HEK293 (cell line): ENCODE measurements at regions not wholly inside any gene's neighbourhood (a gene's known extent, or its start where the extent isn't known, plus 50 kb on each side); places are given as distances from the start of the nearest gene placed in this dataset.

Experiments used
- FEZF1 ChIP-seq: fragments of 450-650 bp; formaldehyde crosslinking; IDR thresholded peaks from 2 replicates; pipeline ENCODE4 v1.5.1; 2016; ENCODE audit warnings: missing biosample characterization, missing genetic modification characterization
- GFI1B ChIP-seq: fragments of 450-650 bp; formaldehyde crosslinking; IDR thresholded peaks from 2 replicates; pipeline ENCODE4 v1.5.1; 2016; ENCODE audit warnings: missing biosample characterization, missing genetic modification characterization
- GLI4 ChIP-seq: fragments of 450-650 bp; formaldehyde crosslinking; IDR thresholded peaks from 2 replicates; pipeline ENCODE4 v1.5.1; 2016; ENCODE audit warnings: missing biosample characterization, missing genetic modification characterization
- HIC1 ChIP-seq: fragments of 450-650 bp; formaldehyde crosslinking; IDR thresholded peaks from 2 replicates; pipeline ENCODE4 v1.5.1; 2016; ENCODE audit warnings: missing biosample characterization, missing genetic modification characterization
- KLF16 ChIP-seq: fragments of 450-650 bp; formaldehyde crosslinking; IDR thresholded peaks from 2 replicates; pipeline ENCODE4 v1.5.1; 2017; ENCODE audit warnings: missing biosample characterization, missing genetic modification characterization
- KLF8 ChIP-seq: fragments of 450-650 bp; formaldehyde crosslinking; IDR thresholded peaks from 2 replicates; pipeline ENCODE4 v1.5.1; 2016; ENCODE audit warnings: missing biosample characterization, missing genetic modification characterization
- PRDM4 ChIP-seq: fragments of 450-650 bp; formaldehyde crosslinking; IDR thresholded peaks from 2 replicates; pipeline ENCODE4 v1.5.1; 2017; ENCODE audit warnings: missing biosample characterization, missing genetic modification characterization
- RBAK ChIP-seq: fragments of 450-650 bp; formaldehyde crosslinking; IDR thresholded peaks from 2 replicates; pipeline ENCODE4 v1.5.1; 2016; ENCODE audit warnings: missing biosample characterization, missing genetic modification characterization
- SETDB1 ChIP-seq: IDR thresholded peaks from one replicate; pipeline ENCODE4 v1.6.1; 2017; ENCODE audit warnings: mild to moderate bottlenecking, low read length, moderate library complexity, mixed read lengths; ENCODE audit not compliant: insufficient read length
- ZBTB1 ChIP-seq: fragments of 450-650 bp; formaldehyde crosslinking; IDR thresholded peaks from 2 replicates; pipeline ENCODE4 v1.5.1; 2016; ENCODE audit warnings: missing biosample characterization, missing genetic modification characterization
- ZBTB10 ChIP-seq: fragments of 450-650 bp; formaldehyde crosslinking; IDR thresholded peaks from 2 replicates; pipeline ENCODE4 v1.5.1; 2016; ENCODE audit warnings: missing biosample characterization, missing genetic modification characterization
- ZBTB17 ChIP-seq: fragments of 450-650 bp; formaldehyde crosslinking; IDR thresholded peaks from 2 replicates; pipeline ENCODE4 v1.5.1; 2016; ENCODE audit warnings: missing biosample characterization, missing genetic modification characterization
- ZEB2 ChIP-seq: fragments of 450-650 bp; formaldehyde crosslinking; IDR thresholded peaks from 2 replicates; pipeline ENCODE4 v1.5.1; 2016; ENCODE audit warnings: missing biosample characterization, missing genetic modification characterization
- ZNF10 ChIP-seq: fragments of 450-650 bp; formaldehyde crosslinking; IDR thresholded peaks from 2 replicates; pipeline ENCODE4 v1.5.1; 2017; ENCODE audit warnings: missing biosample characterization, missing genetic modification characterization
- ZNF121 ChIP-seq: fragments of 450-650 bp; formaldehyde crosslinking; IDR thresholded peaks from 2 replicates; pipeline ENCODE4 v1.5.1; 2016; ENCODE audit warnings: missing biosample characterization, missing genetic modification characterization
- ZNF146 ChIP-seq: fragments of 450-650 bp; formaldehyde crosslinking; IDR thresholded peaks from 2 replicates; pipeline ENCODE4 v1.5.1; 2016; ENCODE audit warnings: missing biosample characterization, missing genetic modification characterization
- ZNF169 ChIP-seq: fragments of 450-650 bp; formaldehyde crosslinking; IDR thresholded peaks from 2 replicates; pipeline ENCODE4 v1.5.1; 2016; ENCODE audit warnings: missing biosample characterization, missing genetic modification characterization
- ZNF19 ChIP-seq: fragments of 450-650 bp; formaldehyde crosslinking; IDR thresholded peaks from 2 replicates; pipeline ENCODE4; 2016; ENCODE audit warnings: missing biosample characterization, missing genetic modification characterization, low read depth
- ZNF211 ChIP-seq: fragments of 450-650 bp; formaldehyde crosslinking; IDR thresholded peaks from 2 replicates; pipeline ENCODE4 v1.5.1; 2016; ENCODE audit warnings: low read depth, missing biosample characterization, missing genetic modification characterization
- ZNF223 ChIP-seq: fragments of 450-650 bp; formaldehyde crosslinking; IDR thresholded peaks from 2 replicates; pipeline ENCODE4 v1.5.1; 2016; ENCODE audit warnings: missing biosample characterization, missing genetic modification characterization
- ZNF24 ChIP-seq: fragments of 450-650 bp; formaldehyde crosslinking; IDR thresholded peaks from 2 replicates; pipeline ENCODE4 v1.5.1; 2016; ENCODE audit warnings: missing biosample characterization, missing genetic modification characterization
- ZNF248 ChIP-seq: fragments of 450-650 bp; formaldehyde crosslinking; IDR thresholded peaks from 2 replicates; pipeline ENCODE4 v1.5.1; 2017; ENCODE audit warnings: missing biosample characterization, missing genetic modification characterization
- ZNF274 ChIP-seq, 2 experiments: fragments of 200-500 bp in 1 of 2; fragments of 450-650 bp in 1 of 2; sonication (Bioruptor generic) in 1 of 2; formaldehyde crosslinking in 1 of 2; IDR thresholded peaks; 2 replicates each; pipeline versions ENCODE4 v1.5.1 to v1.6.1; 2014 to 2016; ENCODE audit warnings: borderline replicate concordance in 1 of 2, inconsistent platforms in 1 of 2, low read length in 1 of 2, missing biosample characterization in 1 of 2, missing genetic modification characterization in 1 of 2
- ZNF302 ChIP-seq: fragments of 450-650 bp; formaldehyde crosslinking; IDR thresholded peaks from 2 replicates; pipeline ENCODE4 v1.5.1; 2016; ENCODE audit warnings: missing biosample characterization, missing genetic modification characterization, low read depth
- ZNF416 ChIP-seq: fragments of 450-650 bp; formaldehyde crosslinking; IDR thresholded peaks from 2 replicates; pipeline ENCODE4 v1.5.1; 2016; ENCODE audit warnings: missing biosample characterization, missing genetic modification characterization
- ZNF423 ChIP-seq: fragments of 450-650 bp; formaldehyde crosslinking; IDR thresholded peaks from 2 replicates; pipeline ENCODE4 v1.5.1; 2016; ENCODE audit warnings: missing biosample characterization, missing genetic modification characterization
- ZNF544 ChIP-seq: fragments of 450-650 bp; formaldehyde crosslinking; IDR thresholded peaks from 2 replicates; pipeline ENCODE4 v1.5.0; 2017; ENCODE audit warnings: missing biosample characterization, missing genetic modification characterization
- ZNF580 ChIP-seq: fragments of 450-650 bp; formaldehyde crosslinking; IDR thresholded peaks from 2 replicates; pipeline ENCODE4 v1.5.1; 2016; ENCODE audit warnings: missing biosample characterization, missing genetic modification characterization
- ZNF585B ChIP-seq: fragments of 450-650 bp; formaldehyde crosslinking; IDR thresholded peaks from 2 replicates; pipeline ENCODE4 v1.5.1; 2016; ENCODE audit warnings: missing biosample characterization, missing genetic modification characterization
- ZNF600 ChIP-seq: fragments of 450-650 bp; formaldehyde crosslinking; IDR thresholded peaks from 2 replicates; pipeline ENCODE4 v1.5.1; 2016; ENCODE audit warnings: missing biosample characterization, missing genetic modification characterization
- ZNF621 ChIP-seq: fragments of 450-650 bp; formaldehyde crosslinking; IDR thresholded peaks from 2 replicates; pipeline ENCODE4 v1.5.1; 2017; ENCODE audit warnings: missing biosample characterization, missing genetic modification characterization
- ZNF623 ChIP-seq: fragments of 450-650 bp; formaldehyde crosslinking; IDR thresholded peaks from 2 replicates; pipeline ENCODE4 v1.5.1; 2016; ENCODE audit warnings: missing biosample characterization, missing genetic modification characterization
- ZNF626 ChIP-seq: fragments of 450-650 bp; sonication (Bioruptor Pico); formaldehyde crosslinking; IDR thresholded peaks from 2 replicates; pipeline ENCODE4 v1.5.1; 2018; ENCODE audit warnings: missing biosample characterization, missing genetic modification characterization, inconsistent platforms
- ZNF658 ChIP-seq: fragments of 450-650 bp; formaldehyde crosslinking; IDR thresholded peaks from 2 replicates; pipeline ENCODE4; 2016; ENCODE audit warnings: missing biosample characterization, missing genetic modification characterization
- ZNF670 ChIP-seq: fragments of 450-650 bp; formaldehyde crosslinking; IDR thresholded peaks from 2 replicates; pipeline ENCODE4 v1.5.1; 2016; ENCODE audit warnings: missing biosample characterization, missing genetic modification characterization, low read depth
- ZNF776 ChIP-seq: fragments of 450-650 bp; formaldehyde crosslinking; IDR thresholded peaks from 2 replicates; pipeline ENCODE4 v1.5.0; 2017; ENCODE audit warnings: missing biosample characterization, missing genetic modification characterization, borderline replicate concordance
- ZNF785 ChIP-seq: fragments of 450-650 bp; formaldehyde crosslinking; IDR thresholded peaks from 2 replicates; pipeline ENCODE4 v1.5.1; 2016; ENCODE audit warnings: missing biosample characterization, missing genetic modification characterization

GRCh38 chr7:155230169-155230593 lies 67.5 kb upstream of the INSIG1 start (continued):
- TF ChIP-seq ZNF24 (0 out of 2 replicates have a peak, but pooled peaks have one; percentile 55), ZBTB1 (tag by site-specific recombination) (no peak), ZNF600 (tag by site-specific recombination) (0 out of 2 replicates have a peak, but pooled peaks have one; percentile 42), ZNF658 (no peak), ZBTB17 (tag by site-specific recombination) (peak; percentile 75), ZBTB10 (tag by site-specific recombination) (no peak), ZNF544 (no peak), ZNF302 (tag by site-specific recombination) (no peak), GFI1B (no peak), ZNF146 (tag by site-specific recombination) (no peak), KLF16 (tag by site-specific recombination) (no peak), ZNF416 (tag by site-specific recombination) (no peak), RBAK (tag by site-specific recombination) (no peak), ZNF211 (tag by site-specific recombination) (no peak), GLI4 (no peak), ZNF670 (tag by site-specific recombination) (no peak), KLF8 (peak; percentile 62; the same call in 1 of the 2 replicates), ZNF623 (no peak), PRDM4 (tag by site-specific recombination) (no peak), ZNF776 (tag by site-specific recombination) (no peak), ZNF19 (tag by site-specific recombination) (no peak), ZNF10 (no peak), ZNF274 (IDR thresholded peaks at IDR 0.05; ENCODE audit: low read length) (no peak), ZNF274 (tag by site-specific recombination; IDR thresholded peaks at IDR 0.05; ENCODE audit: borderline replicate concordance) (no peak), ZNF423 (tag by site-specific recombination) (no peak), ZNF169 (tag by site-specific recombination) (no peak), FEZF1 (tag by site-specific recombination) (0 out of 2 replicates have a peak, but pooled peaks have one; percentile 24), ZNF621 (tag by site-specific recombination) (no peak), ZNF626 (tag by site-specific recombination) (no peak), HIC1 (tag by site-specific recombination) (no peak), ZNF580 (tag by site-specific recombination) (no peak), ZNF785 (tag by site-specific recombination) (no peak), ZNF248 (no peak), ZEB2 (tag by site-specific recombination) (peak; percentile 71), SETDB1 (no peak), ZNF585B (tag by site-specific recombination) (no peak), ZNF223 (no peak), ZNF121 (no peak)
